Lung microvascular endothelial cell (primary cell): ENCODE measurements at regions not wholly inside any gene's neighbourhood (a gene's known extent, or its start where the extent isn't known, plus 50 kb on each side); places are given as distances from the start of the nearest gene placed in this dataset.

Experiments used
- DNase-seq, 2 donors: peaks; one replicate each; pipeline versions ENCODE4 v3.0.0 to v3.0.0-alpha.2; 2010; ENCODE audit warnings: low read depth in 2 of 2

DNA sequence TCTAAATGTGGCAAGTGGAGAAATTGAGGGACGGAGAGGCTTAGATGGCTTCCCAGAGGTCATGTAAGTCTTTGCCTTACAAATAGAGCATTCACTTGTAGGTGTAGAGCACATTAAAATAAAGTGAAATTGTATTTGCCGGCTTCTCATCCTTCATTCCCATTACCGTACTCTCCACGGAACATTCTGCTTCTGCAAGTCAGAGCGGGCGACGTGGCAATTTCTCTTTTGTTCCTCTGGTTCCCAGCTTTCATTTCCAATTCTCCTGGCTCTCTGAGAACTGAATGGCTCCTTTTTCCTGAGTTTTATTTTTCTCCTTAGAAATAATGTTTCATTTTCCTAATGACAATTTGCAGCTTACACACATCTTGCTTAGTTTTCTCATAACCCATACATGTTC lies 51.3 kb upstream of the PFKP start:
- no peak for DNase-seq

DNA sequence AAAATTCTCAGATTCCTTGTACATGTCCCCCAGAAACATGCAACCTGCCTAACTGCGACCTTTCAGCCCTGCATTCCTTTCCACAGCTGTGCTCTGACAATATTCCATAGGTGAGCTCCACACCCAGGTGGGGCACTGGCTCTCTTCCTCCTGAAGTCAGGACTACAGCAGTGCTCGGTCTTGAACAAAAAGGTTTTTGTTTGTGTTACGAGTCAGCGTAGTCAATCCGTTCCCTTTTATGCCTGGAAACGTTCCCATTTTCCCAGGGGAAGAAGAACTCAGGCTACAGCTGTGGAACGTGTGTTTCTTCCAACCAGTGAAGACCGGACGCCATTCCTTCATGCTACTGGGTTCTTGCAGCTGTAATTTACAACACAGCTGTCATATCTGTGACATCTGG lies 52.4 kb upstream of the PFKP start:
- no peak for DNase-seq

DNA sequence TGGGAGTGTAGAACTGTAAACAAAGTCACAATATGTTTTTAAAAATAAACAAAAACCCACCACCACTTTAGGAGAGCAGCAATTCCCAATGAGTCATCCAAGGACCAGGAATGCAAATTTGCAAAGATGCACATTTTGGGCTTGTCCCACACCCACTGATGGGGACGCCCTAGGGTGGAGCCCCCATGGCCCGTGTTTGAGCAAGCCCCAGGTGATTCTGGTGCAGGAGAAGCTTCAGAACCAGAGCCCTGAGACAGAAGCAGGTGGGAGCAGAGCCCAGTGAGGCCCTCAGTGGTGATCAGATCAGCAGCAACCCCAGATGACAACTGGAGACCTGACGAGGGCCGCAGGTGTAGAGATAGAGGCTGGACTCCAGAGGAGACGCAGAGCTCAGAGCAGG lies 55.1 kb upstream of the PFKP start:
- DNase-seq, result no peak

DNA sequence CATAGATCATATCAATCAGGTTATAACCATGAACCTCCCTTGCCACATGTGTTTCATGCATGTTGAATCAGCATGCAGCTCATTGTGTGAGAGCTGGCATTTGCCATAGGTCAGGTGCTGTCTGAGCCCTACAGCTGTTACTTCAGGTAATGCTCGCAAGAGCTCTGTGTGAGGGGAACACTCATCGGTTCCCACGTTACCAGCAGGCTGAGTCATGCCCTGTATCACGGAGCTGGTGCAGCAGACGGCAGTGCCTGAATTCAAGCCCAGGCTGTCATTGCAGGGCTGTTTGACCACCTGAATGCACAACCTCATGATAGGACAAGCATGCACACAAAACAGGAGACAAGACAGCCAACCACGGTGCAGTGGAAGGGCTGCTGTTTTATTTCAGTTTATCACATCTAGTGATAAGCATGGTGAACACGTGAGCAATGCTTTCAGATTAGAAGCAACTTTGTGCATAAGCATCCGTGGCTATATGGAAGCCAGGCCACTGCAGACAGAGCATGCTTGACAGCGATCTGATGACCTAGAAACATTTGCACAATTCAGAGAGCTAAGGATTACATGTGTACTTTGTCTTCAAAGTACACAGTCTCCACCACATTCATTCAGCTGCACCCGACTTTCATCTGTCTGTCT lies 56.4 kb upstream of the PFKP start:
- no peak for DNase-seq

DNA sequence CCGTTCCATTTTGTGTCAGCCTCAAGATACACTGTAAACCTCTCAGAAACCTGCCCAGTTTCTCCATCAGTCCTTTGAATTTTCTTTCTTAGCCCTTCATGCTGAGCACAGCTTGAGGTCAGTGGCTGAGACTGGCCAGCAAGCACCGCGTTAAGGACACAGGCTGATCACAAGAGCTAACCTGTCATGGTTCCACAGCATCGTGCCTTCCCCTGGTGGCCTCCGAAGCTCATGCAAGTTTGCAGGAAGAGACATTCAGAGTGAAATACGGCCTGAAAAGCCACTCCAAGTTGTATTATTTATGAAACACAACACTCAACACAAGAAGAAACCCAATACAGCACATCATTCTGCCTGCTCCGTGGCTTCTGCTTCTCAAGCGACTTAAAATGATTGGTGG lies 57.0 kb upstream of the PFKP start:
- DNase-seq, result no peak

DNA sequence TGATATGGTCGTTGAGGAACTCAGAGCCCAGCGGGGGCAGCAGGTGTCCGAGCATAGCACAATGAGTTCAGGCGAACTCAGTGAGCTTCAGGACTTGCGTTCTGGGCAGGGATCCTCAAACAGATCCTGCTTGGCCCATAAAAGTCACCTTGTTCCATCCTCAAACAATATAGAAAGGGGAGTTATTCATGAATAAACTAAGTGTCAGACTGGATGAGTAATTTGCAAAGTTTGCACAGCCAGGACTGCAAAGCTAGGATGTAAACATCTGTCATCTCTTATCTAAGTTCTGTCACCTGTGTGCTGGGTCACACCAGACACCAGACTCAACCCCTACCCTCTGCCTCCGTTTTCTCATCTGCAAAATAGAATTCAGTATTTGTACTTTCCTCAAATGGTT lies 58.0 kb upstream of the PFKP start:
- no peak for DNase-seq

DNA sequence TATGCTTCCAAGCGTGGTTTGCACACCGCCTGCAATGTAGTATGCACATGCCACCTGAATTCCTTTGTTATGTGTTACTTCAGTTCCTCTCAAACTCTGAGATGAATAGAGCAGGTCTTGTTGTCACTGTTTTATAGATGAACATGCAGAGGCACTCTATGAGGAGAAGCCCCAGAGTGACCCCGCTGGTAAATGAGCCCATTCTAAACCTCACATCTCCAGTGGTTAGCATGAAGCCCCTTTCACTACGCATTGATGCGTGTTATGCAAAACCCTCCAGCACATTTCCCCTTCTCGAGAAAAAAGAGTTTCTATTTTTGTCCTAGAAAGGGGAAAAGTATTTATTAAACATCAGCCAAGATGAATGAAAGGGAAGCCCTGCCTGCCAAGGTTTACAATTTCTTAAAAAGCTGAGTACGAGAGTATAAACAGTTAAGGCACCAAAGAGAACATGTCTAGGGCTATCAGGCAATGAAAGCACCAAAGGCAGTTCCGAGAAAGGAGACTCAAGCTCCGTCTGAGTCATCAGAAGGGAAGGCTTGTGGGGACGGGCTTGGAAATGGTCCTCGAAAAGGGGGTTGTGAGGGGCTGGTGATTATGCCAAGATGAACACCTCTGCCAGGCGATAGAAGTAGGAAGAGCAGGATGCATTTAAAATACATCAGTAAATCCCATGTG lies 58.7 kb upstream of the PFKP start:
- no peak for DNase-seq

DNA sequence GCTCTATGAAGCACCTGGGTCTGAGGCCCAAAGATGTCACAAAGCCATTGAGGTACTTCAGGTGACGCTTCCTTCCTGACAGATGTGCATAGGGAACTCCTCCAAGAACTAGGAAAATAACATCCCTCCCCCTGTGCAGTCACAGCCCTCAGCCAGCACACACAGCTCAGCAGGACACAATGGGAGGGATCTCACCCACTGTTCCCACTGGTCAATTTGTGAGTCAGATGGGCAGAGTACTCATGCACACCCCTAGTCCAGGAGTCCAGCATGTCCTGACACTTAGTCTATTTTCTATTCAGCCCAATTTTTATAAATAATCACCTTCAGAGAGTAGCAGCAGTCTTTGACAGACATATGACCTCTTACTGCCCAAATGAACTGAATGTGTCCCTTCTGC lies 60.7 kb upstream of the PFKP start:
- DNase-seq, result no peak

DNA sequence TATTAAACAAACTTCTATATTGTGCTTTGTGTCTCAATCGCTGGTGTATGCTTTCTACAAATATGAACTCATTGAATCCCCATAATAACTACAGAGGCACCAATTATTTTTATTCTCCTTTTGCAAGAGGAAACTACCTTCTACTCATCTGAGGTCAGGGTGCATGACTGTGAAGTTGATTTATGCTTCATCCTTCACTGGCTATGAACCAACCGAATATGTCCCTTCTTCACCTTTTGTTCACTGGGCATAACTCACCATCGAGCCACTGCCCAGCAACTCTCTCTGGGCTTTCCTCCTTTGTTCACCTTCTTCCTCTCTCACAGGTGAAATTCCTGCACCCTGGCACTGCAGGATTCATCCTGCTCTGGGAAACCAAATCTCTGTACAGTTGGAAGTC lies 61.3 kb upstream of the PFKP start:
- no peak for DNase-seq

DNA sequence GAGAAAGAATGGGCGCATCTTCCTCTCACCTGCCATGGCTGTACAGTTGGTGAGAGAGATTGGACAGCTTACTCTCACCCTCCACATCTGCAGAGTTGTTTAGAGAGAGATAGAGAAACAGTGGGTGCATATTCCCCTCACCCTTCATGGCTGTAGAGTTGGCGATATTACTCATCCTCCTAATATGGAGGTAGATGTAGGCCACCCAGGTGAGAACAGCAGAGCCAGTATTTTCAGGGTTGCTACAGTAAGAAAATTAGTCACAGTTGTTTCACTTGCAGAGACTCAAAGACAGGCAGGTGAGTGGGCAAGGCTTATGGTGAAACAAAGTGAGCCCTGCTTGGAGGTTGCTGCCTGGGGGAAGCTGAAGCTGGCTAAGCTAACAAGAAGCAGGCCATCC lies 65.0 kb upstream of the PFKP start:
- no peak for DNase-seq

DNA sequence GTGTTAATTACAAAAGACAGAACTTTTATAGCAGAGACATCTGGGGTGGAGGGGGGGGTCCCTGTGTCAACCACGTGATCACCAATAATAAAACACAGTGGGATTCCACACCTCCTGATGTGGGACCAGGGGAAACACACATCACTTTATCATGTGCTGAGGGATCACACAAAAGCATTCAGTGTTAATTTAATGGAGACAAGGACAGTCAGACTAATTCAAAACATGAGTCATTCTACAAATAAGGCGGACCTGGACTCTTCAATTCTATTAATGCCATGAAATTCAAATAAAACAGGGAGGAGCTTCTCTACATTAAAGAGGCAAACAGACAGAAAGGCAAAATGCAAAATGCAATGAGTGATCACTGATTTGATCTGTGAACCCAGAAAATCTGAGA lies 67.3 kb upstream of the PFKP start:
- no peak for DNase-seq

DNA sequence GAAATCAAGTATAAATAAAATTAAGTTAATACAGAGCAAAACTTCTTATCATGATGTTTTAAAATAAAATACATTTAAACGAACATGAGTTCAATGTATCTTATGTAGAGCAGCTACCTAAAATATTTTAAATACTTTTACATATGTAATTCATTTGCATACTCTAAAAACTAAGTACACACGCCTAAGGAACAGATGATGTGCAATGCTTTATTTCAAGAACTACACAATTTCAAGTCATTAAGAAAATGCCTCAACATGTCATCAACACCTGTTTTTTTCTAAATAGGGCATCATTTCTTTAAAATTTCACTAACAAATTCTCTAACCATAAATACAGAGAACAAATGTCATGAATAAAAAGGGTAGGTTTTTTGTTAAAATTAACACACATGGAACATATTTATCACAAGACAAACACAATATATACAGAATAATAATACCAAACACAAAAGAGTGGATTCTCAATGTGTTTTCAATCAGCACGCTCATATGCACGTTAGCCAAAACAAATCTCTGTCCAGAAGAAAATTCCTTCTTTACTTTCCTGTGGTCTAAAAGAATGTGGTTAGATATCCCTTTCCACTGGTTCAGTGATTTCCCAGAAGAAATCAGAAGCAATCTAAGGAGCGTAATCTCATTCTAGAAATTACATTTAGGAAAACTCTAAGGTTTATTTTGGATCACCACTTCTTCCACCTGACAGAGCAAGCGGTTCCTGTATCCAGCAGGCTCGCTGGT lies 73.0 kb upstream of the PFKP start:
- DNase-seq, result no peak

DNA sequence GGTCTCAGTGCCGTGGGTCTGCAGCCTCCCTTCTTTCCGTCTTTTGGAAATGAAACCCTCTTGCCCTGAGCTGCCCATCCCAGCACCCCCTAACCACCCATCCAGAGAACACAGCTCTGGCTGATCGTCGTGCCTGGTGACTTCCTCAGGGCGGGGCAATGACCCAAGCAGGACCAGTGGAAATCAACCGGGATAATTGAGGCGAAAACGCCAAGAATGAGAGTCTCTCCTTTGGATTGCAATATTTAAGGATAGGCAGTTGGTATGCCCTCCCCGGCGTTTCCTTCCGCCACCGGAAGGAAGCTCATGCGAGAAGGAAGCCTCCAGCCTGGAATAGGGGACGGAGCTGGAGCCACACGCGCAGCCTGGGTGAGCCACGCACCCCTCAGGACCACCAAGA lies 73.7 kb upstream of the PFKP start:
- DNase-seq, result no peak

DNA sequence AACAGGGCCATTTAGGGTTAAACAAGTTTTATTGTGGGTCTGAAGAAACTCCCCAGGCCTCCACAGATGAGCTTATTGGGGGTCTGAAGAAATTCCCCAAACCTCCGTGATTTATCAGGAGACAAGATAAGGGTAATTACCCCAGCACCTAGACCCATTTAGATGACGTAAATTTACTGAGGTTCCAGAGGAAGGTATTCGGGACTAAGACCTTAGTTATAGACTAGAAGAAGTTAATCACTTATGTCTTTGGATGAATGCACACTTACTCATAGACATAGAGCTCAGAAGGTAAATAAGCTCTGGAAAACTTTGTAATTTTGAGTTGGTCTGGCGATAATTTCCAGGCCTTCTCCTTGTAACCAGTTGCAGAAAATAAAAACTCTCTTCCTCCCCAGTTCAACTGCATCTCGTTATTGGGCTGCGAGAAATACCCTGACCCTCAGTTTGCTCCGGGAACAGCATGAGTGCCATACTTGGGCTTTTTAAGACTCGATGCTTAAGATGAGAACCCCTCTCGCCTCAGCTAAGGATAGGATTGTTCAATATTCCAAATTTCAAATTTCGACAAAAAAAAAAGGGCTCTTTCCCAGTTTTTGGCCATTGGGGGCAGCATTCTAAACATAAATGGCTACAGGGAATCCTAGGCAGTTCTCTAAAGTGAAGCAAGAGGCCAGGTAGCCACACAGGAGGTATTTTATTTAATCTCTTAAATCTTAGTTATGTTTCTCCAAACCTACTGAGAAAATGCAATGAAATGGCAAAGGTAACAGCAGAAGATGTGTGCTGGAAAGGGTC lies 74.7 kb upstream of the PFKP start:
- no peak for DNase-seq

DNA sequence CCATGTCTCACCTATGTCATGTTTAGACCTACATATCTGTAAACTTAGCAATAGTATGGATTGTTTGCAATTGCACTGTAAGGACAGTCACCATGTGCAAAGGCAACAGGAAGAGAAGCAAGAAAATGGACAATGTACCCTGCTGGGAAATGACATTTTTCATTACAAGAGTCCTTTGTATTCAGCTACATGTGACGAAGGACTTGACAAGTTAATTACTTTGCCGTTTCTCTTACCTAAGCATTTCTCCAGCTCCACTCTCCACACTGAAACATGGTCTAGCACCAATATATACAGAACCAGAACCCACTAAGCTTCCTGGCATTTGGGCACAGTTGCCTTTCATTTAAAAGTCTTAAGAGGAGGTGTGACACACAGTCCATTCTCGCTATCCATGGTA lies 76.6 kb upstream of the PFKP start:
- DNase-seq, result no peak

DNA sequence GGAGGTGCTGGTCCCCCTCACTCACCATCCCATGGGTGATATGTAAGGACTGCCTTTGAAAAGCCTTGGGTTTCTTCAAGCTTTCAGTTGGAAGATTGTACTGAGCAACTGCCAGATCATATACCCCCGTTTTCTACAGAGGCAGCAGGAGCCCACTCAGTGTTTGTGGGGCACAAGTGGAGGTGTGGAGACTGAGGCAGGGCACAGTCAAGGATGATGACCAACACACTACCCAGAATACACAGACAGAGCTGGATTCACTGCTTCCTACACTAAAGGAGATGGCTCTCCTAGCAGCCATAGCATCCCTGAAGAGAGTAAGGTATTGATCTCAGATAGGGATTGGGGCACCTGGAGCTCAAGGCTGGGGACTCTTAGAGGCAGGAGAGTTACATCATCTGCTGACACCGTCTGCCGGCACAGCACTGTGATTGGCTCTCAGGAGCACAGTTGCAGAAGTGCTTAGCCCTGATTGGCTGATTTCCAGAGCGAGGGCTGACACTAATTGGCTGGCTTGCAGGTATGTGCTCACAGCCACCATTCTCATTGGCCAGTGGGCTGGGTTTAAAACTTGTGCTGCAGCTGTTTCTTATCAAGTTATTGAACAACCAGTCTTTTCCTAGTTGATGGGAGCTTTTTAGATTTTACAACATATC lies 77.9 kb upstream of the PFKP start:
- DNase-seq, result no peak

DNA sequence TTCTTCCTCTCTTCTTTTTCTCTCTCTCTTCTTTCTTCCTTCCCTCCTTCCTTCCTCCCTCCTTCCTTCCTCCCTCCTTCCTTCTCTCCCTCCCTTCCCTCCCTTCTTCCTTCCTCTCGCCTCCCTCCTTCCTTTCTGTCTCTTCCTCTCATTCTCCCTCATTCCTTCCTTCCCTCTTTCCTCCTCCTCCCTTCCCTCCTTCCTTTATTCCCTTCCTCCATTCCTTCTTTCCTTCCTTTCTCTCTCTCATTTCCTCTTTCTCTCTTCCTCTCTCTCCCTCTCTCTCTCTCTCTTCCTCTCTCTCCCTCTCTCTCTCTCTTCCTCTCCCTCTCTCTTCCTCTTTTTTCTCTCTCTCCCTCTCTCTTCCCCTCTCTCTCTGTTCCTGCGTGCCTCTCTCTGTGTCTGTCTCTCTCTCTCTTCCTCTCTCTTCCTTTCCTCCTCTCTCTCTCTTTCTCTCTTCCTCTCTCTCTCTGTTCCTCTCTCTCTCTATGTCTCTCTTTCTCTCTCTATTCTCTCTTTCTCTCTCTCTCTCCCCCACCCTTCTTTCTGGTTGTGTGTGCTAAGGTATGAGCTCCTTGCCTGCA lies 80.1 kb upstream of the PFKP start:
- no peak for DNase-seq

DNA sequence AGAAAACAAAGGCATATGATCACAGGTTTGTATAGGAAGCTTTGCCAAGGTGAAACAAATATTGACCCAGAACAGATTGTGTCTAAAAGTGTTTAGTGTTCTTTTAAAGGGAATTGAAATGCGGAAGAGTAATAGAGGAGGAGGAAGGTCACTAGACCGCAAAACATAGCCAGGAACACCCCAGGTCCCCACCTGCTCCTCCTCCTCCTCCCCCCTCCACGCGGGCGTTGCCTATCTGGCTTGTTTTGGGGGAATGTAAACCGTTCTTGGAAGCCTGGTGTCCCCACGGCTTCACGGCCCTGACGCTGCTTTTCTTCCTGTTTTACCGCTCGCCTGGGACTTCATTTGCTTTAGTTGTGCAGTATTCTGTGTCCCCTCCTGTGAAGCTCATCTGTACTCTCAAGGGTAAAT lies 81.0 kb upstream of the PFKP start:
- DNase-seq, result no peak

DNA sequence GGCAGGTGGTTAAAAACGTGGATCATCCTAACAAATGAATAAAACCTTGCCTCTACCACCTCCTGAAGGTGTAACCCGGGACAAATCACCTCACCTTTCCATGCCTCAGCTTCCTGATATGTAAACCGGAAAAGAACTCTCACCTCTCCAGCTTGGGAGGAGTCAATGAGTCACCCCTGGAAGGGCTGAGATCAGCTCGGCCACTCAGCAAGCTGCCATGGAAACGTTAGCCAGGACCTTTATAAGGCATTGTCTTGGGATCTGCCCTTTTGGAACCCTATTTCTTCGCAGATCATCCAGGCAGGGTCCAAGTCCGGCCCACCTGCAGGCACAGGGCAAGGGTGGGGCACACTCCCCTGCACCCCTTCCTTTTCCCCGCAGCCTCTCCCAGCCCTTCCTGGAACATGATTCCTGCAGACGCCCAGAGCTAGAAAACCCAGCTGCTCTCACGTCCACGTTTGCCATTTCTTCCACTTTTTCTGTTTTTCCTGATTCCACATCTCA lies 81.6 kb upstream of the PFKP start:
- peak; percentile 40 to 78 for DNase-seq

DNA sequence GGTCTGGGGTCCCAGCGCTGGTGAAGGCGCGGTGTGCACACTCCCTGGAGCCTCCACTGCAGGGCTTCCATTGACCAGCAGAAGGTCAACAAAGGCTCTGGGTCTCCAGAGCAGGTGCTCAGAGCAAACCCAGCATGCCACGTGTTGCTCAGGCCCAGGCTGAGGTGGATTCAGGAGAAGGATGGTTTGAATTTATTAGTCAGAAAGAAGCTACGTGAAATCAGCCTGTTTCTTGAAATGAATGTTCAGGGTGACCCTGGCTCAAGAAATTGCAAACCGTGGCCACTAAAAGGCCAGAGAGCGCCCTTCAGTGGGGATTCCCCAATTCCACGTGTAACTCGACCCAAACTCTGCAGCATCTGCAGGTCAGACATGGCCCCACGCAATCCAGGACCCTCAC lies 82.7 kb upstream of the PFKP start:
- no peak for DNase-seq

DNA sequence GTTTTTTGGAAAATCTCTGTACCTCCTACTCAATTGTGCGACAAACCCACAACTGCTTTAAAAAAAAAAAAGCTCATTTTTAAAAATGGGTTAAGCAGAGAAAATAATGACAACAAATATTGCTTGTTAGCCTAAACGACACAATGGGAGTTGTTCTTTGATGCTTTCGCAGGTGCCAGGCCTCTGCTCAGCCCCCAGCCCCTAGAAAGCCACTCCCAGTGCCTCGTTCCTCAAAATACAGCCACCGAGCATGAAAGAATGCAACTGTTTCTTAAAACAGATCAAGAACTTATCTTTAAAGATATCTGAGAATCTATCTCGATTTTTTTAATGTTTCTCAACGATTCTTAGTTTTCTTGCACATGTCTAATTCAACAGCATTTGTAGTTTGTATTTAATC lies 85.2 kb upstream of the PFKP start:
- no peak for DNase-seq
